HepG2 (cell line): ENCODE measurements at regions not wholly inside any gene's neighbourhood (a gene's known extent, or its start where the extent isn't known, plus 50 kb on each side); places are given as distances from the start of the nearest gene placed in this dataset.
"Not testable (repeated sequence)": the region's sequence is repeated elsewhere in the genome, so short reads cannot be mapped to it uniquely, and the experiment has no call there.

Source experiments
- CTCF ChIP-seq: sonication (generic); formaldehyde crosslinking; IDR thresholded peaks from 2 replicates; pipeline ENCODE4 v1.5.0; 2020; ENCODE audit warnings: mild to moderate bottlenecking, missing genetic modification reagents, moderate library complexity
- GABPA ChIP-seq, 2 experiments: IDR thresholded peaks; 2 replicates each; pipeline ENCODE4 v1.6.1; 2011 to 2016; ENCODE audit warnings: low read depth in 2 of 2, low read length in 1 of 2, missing biosample characterization in 1 of 2, missing genetic modification characterization in 1 of 2
- HOXA3 ChIP-seq: sonication (generic); formaldehyde crosslinking; IDR thresholded peaks from 2 replicates; pipeline ENCODE4 v1.5.0; 2020; ENCODE audit warnings: missing genetic modification reagents
- MXD4 ChIP-seq: IDR thresholded peaks from 2 replicates; pipeline ENCODE4 v1.6.1; 2016; ENCODE audit warnings: mild to moderate bottlenecking, missing biosample characterization, missing genetic modification reagents
- NFRKB ChIP-seq: fragments of 450-650 bp; IDR thresholded peaks from 2 replicates; pipeline ENCODE4 v1.6.1; 2017
- SP1 ChIP-seq, 2 experiments: fragments of 450-650 bp in 1 of 2; sonication (generic) in 1 of 2; formaldehyde crosslinking in 1 of 2; IDR thresholded peaks; 2 replicates each; pipeline versions ENCODE4 v1.4.0 to v1.6.1; 2016 to 2020; ENCODE audit warnings: missing genetic modification reagents in 1 of 2
- TAF15 ChIP-seq: fragments of 200-400 bp; formaldehyde crosslinking; IDR thresholded peaks from one replicate; pipeline ENCODE4 v1.6.1; 2018; ENCODE audit warnings: mild to moderate bottlenecking, low read depth, low read length; ENCODE audit not compliant: poor library complexity, severe bottlenecking
- TBP ChIP-seq: sonication (generic); formaldehyde crosslinking; IDR thresholded peaks from 2 replicates; pipeline ENCODE4 v1.5.0; 2020; ENCODE audit warnings: missing genetic modification reagents
- TCF7 ChIP-seq: sonication (generic); IDR thresholded peaks from 2 replicates; pipeline ENCODE4 v1.6.1; 2016; ENCODE audit warnings: antibody characterized with exemption, low read depth
- XRCC5 ChIP-seq: fragments of 200-400 bp; formaldehyde crosslinking; optimal IDR thresholded peaks from 2 replicates; pipeline ENCODE3; 2017; ENCODE audit warnings: mild to moderate bottlenecking, low read length
- ZFP41 ChIP-seq: sonication (generic); formaldehyde crosslinking; IDR thresholded peaks from 2 replicates; pipeline ENCODE4 v1.4.0; 2020; ENCODE audit warnings: mild to moderate bottlenecking, missing genetic modification reagents, borderline replicate concordance
- ZNF777 ChIP-seq: sonication (generic); formaldehyde crosslinking; IDR thresholded peaks from 2 replicates; pipeline ENCODE4 v1.4.0; 2020; ENCODE audit warnings: missing genetic modification reagents

- not testable (repeated sequence) for TF ChIP-seq TAF15; ZFP41; HOXA3 (CRISPR knock-in tag); SP1 (IDR thresholded peaks at IDR 0.05); SP1 (CRISPR knock-in tag; IDR thresholded peaks at IDR 0.05); NFRKB; MXD4; ZNF777 (CRISPR knock-in tag); GABPA (IDR thresholded peaks at IDR 0.05; ENCODE audit: low read depth, low read length); GABPA (CRISPR knock-in tag; IDR thresholded peaks at IDR 0.05; ENCODE audit: low read depth); TCF7; CTCF (CRISPR knock-in tag); TBP (CRISPR knock-in tag); XRCC5
Measured at GRCh38 chr15:30264000-30264399, 129.1 kb downstream of the GOLGA8T start.
